NB4 (cell line): ENCODE measurements at regions not wholly inside any gene's neighbourhood (a gene's known extent, or its start where the extent isn't known, plus 50 kb on each side); places are given as distances from the start of the nearest gene placed in this dataset.

ENCODE experiments used
- MYC ChIP-seq: IDR thresholded peaks from 2 replicates; pipeline ENCODE4 v1.6.1; 2011; ENCODE audit warnings: low read depth, low read length
- POLR2A ChIP-seq: IDR thresholded peaks from 2 replicates; pipeline ENCODE4 v1.6.1; 2011; ENCODE audit warnings: mild to moderate bottlenecking; ENCODE audit not compliant: insufficient read length; ENCODE audit errors: extremely low read depth
- TF ChIP-seq, protein P1 (sequence below): IDR thresholded peaks from one replicate; pipeline ENCODE4 v1.5.1; 2012; ENCODE audit warnings: low read depth, low read length

DNA sequence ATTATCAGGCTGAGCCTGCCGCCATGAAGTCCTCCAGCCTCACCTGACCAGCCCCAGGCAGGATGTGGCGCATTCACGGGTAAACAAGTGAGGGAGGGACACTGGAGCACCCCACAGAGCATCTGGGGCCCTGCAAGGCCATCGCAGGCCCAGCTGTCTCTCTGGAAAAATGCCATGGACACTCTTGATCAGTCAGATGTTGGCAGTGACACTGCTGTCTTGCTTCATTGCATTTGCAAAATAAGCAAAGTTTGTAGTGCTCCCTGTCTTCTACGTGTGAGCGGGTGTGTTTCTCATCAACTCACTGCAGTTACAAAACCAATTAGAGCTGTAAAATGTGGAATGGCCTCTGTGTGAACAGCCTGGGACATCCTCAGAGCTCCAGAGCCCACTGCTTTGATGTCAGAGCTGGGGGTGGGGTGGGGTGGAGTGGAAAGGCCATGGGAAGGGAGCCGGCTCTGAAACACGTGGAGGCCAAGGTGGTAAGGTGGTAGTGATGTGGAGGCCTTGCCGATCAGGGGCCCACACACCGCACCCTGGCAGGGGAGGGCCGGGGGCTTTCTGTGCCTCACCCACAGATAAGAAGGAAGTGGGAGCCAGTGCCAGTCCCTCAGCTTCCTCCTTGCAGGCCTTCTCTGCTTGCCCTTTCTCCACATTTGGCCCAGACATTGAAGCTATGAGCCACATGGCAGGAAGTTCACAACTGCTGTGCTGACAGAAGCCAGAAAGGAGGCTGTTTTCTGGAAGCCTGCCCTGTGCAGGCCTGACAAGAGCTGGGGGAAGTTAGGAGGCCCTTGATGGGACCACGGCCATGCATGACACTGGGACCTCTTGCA is 254.9 kb downstream of the RHOU start:
- TF ChIP-seq, protein P1, sequence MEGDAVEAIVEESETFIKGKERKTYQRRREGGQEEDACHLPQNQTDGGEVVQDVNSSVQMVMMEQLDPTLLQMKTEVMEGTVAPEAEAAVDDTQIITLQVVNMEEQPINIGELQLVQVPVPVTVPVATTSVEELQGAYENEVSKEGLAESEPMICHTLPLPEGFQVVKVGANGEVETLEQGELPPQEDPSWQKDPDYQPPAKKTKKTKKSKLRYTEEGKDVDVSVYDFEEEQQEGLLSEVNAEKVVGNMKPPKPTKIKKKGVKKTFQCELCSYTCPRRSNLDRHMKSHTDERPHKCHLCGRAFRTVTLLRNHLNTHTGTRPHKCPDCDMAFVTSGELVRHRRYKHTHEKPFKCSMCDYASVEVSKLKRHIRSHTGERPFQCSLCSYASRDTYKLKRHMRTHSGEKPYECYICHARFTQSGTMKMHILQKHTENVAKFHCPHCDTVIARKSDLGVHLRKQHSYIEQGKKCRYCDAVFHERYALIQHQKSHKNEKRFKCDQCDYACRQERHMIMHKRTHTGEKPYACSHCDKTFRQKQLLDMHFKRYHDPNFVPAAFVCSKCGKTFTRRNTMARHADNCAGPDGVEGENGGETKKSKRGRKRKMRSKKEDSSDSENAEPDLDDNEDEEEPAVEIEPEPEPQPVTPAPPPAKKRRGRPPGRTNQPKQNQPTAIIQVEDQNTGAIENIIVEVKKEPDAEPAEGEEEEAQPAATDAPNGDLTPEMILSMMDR, result no peak
- TF ChIP-seq POLR2A (no peak), MYC (peak; percentile 82; the same call in 1 of the 2 replicates)
